Fibroblast of the conjunctiva (primary cell): ENCODE measurements at regions not wholly inside any gene's neighbourhood (a gene's known extent, or its start where the extent isn't known, plus 50 kb on each side); places are given as distances from the start of the nearest gene placed in this dataset.

Experiments
- DNase-seq: peaks from one replicate; pipeline ENCODE4 v3.0.0-alpha.2; 2010; ENCODE audit warnings: low read depth

- DNase-seq: no peak
Observed at GRCh38 chr9:7394002-7394774, 405.4 kb downstream of the DMAC1 start.

- DNase-seq: no peak
Observed at GRCh38 chr9:7392148-7392547, 407.4 kb downstream of the DMAC1 start.

DNA sequence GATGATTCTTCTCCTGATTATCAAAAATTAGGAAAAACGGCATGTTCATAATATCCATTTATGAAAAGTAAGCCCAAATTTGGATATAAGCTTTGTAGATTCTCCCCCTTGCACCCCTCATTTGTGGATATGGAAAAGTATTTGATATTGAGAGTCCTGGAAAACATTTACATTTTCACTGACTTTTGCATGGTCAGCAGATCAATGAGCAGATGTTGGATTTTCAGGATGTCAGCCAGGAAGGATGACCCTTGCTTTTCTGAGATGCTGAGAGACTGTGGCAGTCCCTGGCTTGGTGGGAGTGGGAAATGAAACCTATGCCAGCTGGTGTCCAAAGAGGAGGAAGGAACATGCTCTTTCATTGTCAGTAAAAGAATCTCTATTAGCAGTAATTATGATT, 410.8 kb downstream of the DMAC1 start:
- DNase-seq: no peak

DNA sequence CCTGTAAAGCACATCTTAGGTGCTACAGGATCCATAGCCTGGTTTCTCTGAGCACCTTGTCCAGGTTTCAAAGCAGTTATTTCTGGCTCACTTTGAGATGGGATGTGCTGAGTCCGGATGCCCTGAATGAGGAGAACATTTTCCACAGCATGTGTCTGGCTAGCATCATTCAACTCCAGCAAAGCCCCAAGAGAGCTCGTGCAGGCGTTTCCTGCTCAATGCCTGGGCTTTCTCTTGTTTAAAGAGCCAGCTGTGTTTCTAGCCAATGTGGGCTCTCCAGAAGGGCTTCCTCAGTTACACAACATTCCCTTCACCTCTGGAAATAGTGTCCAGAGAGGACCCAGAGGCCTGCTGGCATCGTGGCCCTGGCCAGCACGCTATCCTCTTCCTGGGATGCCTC, 411.7 kb downstream of the DMAC1 start:
- DNase-seq: no peak

- DNase-seq: no peak
Observed at GRCh38 chr9:7382304-7382703, 417.3 kb downstream of the DMAC1 start.

GRCh38 chr9:7377489-7377888, 422.1 kb downstream of the DMAC1 start:
- no peak for DNase-seq

DNA sequence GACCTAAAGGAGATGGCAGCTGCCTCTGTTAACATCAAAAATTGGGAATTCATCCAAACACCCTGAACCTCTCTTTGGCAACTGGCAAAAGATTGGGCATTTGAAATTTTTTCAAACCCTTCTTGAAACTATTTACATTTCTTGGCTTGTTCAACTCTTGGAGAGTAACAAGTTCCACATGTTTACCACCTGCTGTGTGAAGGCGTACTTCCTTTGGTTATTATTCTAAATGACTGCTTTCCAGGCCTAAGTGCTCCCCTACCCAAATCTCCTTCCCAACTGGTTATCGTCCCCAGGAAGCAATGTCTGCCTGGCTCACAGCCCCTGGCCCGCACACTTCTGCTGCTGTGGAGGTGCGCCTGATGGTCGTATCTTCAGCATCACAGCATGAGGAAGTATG, 422.7 kb downstream of the DMAC1 start:
- DNase-seq: peak; percentile 35

DNA sequence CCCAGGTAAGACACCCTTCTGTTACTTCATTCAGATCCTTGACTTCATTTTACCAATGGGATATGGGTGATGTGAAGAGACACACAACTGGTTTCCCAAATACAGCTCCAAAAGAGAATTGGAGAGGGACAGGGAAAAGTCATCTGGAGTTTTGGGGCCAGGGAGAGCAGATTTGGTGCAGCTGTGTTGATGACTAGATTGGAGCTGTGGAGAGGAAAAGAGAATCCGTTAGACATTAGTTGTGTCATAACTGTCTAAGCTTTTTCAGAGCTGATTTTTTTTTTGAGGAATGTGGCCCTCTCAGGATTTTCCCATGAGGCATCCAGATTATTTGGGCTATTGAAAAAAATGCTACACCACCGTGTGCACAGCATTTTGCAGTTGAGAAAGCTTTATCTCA, 423.4 kb downstream of the DMAC1 start:
- DNase-seq: no peak

DNA sequence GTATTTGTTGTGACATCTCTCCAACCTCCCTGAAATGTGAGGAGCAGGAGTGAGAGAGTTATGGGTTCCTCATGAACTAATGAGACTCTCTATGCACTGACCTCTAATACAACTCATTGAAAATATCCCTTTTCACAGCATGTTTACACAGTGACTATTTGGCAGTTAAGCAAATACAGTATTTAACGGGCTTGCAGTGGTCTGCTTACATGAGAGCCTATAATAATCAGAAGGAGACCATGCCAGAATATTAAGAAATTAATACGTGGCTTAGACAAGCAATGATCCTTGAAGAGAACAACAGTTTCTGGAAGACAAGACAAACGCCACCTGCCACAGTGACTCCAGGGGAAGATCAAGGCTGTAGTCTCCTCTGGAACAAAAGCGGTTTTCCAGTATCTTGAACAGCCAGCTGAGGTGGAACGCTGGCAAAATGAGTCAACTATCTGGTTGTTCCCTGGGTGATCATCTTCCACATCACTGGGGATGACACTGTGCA, 424.5 kb downstream of the DMAC1 start:
- no peak for DNase-seq

DNA sequence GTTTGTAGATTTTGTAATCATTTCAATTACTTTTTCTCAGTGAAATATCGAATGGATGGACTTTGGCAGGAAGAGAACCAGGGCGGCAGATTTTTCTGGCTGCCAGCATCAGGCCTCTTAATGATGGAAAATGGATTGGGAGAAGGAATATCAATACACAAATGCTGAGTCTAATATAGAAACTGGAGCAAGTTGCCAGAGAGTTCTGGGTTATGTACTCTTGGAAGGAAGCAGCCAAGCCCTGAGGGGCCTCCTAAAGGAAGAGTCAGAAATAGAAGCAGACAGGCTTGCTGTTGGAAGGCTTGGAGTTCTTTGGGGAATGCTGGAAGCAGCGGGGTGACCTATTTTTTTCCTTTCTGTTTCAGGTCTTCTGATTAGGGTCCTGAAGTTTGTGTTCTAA, 428.6 kb downstream of the DMAC1 start:
- DNase-seq: no peak

DNA sequence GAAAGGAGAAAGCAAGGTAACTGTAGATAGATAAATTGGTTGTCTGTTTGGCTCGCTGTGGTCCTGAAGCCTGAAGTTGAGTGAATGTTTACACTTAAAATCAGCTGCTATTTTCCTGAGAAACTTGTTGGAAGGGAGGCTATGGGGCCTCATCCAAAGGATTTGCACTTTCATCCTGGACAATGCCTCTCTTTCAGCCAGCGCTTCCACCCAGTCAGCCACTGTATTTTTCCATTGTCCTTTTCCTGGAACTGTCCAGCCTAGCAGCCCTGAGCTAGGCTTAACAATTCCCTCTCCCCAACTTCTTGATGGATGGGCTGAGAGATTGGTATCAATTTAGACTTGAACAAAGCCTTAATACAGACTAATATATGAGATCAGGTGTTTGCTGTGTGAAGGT, 429.2 kb downstream of the DMAC1 start:
- no peak for DNase-seq

DNA sequence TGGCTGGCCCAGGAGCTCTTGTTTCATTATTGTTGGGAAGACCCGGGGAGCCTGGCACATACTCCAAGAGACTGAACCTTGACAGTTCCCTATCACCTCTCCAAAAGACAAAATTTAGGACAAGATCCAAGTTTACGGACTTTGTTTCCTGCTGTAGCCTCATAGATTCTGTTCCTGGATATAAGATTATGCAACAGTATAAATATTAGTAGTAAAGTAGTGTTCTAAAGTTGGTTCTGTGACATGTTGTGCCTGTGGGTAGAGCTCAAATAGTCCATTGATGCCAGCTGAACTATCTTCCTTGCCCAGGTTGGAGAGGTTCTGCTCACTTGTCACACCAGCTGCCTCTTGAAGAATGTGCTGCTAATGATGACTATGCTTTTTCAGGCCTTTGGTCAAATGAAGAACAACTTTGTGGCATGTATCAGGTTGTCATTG, 430.2 kb downstream of the DMAC1 start:
- DNase-seq: no peak

- peak; percentile 34 for DNase-seq
Observed at GRCh38 chr9:7368410-7369292, 430.9 kb downstream of the DMAC1 start.

DNA sequence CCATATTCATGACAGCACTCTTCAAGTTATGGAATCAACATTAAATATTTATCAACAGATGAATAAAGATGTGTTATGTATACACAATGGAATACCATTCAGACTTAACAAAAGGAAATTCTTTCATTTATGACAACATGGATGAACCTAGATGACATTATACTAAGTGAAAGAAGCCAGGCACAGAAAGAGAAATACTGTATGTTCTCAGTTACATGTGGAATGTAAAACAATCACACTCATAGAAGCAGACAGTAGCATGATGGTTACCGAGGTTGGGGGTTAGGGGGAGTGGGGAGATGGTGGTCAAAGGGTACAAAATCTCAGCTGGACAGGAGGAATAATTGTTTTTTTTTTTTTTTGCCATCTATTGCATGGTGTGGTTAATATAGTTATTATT, 431.9 kb downstream of the DMAC1 start:
- DNase-seq: no peak

GRCh38 chr9:7366121-7366520, 433.5 kb downstream of the DMAC1 start:
- no peak for DNase-seq

DNA sequence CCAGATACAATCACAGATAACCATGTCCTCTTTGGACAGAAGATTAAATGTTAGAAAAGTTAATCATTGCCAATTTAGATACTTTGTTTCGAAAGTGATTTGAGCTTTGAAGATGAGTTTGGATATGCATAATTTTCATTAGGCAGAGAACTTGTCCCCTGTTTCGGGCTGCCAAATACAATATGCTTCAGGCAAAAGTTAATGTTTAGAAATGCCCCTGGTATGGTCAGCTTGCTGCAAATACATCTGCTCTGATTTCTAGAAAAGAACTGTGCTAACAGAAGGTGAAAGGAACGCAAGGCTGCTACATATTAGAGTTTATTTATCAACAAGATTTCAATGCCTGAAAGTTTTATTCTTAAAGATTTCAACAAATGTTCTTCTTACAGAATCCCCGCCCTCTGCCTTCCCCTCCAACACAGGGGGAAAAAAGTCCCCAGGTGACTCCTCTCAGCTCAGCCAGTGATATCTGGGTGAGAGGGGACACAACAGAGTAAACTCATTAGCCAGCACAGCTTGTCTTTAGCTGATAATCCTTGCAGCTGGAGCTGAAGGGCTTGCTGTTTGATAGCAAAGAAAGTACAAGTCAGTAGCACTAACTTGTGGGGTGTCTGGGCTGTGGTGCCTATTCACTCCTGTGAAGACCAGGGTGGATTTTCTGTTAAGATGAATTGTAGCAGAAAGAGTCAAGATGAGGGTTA, 435.7 kb downstream of the DMAC1 start:
- DNase-seq: no peak

- no peak for DNase-seq
Observed at GRCh38 chr9:7360513-7360912, 439.1 kb downstream of the DMAC1 start.

- no peak for DNase-seq
Observed at GRCh38 chr9:7358876-7359275, 440.7 kb downstream of the DMAC1 start.

DNA sequence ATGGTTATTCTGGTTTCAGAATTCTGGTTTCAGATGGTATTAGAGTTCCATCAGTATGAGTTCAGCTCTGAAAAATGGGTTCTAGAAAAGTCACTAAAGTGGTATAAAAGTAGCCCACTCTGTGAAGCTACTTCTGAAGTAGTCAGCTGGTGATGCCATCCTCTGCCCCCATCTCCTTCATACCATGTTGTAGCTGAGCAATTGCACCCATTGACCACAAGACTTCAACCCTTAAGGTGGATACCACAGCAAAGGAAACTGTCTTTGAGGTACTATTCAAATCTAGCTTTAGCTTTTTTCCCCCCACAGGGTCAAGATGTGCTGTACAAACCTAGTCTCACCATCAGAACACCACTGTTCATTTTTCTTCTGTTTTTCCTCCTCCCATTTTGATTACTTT, 444.9 kb downstream of the DMAC1 start:
- DNase-seq: no peak

- DNase-seq: no peak
Observed at GRCh38 chr9:7348692-7349091, 450.9 kb downstream of the DMAC1 start.

DNA sequence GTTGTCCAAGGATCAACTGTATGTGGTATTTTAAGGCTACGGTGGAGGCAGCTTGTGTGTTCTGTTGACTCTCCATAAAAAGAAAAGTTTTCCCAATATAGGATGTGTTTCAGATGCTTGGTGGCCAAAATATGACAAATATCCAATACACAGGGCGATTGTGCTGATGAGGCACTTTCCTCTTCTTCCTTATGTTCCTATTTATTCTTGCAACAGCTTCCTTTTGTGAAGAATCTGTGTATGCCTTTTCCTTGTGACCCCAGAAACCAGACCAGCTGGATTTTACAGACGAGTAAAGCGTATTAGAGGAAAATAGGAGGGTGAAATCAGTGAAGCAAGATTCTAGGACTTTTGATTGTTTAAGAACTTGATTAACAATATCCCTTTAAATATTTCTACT, 452.0 kb downstream of the DMAC1 start:
- DNase-seq: no peak

DNA sequence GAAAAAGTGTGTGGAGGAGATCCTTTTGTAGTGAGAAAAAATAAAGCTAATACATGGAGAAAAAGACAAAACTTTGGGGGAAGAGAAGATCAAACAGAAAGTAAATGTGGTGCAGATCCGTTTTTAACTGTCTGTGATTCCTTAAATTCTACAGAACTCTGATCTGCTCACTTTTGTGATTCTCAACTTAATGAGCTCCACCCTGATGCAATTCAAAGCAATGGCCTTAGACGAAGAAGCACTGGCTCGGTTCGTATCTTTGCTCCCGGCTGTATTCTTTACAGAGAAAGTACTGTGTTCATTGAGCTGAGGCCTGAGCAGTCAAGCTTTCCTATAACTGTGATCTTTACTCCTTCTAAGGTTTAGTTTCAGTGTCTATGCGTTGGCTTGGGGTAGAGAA, 453.4 kb downstream of the DMAC1 start:
- DNase-seq: no peak

DNA sequence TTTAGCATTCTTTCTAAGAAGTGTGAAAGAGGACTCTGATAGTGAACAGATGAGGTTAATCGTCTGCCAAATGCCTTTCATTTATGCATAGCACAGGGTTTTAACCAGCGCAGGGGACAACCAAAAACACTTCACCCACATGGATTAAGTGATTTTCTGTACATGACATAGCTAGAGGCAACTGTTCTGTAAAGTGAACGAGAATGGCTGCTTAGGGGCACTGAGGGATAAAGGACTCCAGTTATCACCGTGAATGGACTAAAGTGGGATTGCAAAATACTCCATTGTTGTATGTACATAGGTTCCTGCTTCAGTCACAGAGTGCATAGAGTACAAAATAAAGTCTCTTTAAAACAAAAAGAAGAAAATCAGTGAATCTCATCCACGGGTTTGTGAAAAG, 456.8 kb downstream of the DMAC1 start:
- no peak for DNase-seq
